ENCODE measurements at regions not wholly inside any gene's neighbourhood (a gene's known extent, or its start where the extent isn't known, plus 50 kb on each side); places are given as distances from the start of the nearest gene placed in this dataset.
A peak's percentile ranks its signal among the peaks of the same experiment; 100 is the strongest.

GRCh38 chr2:235399895-235400294 is 93.9 kb upstream of the AGAP1 start:
- ChIA-PET POLR2A (no interaction called here), CTCF (no interaction called here)
- ATAC-seq (no peak), FAIRE-seq (no peak), DNase-seq (ENCODE audit: low read depth in 1 of 2, low spot score in 1 of 2) (no peak)
- TF ChIP-seq RARB (CRISPR knock-in tag; IDR thresholded peaks at IDR 0.05) (no peak), CBX2 (IDR thresholded peaks at IDR 0.05; ENCODE audit: borderline replicate concordance, low read depth) (no peak), MAZ (IDR thresholded peaks at IDR 0.05; ENCODE audit: borderline replicate concordance, low read depth, low read length) (no peak), FOSB (CRISPR knock-in tag; IDR thresholded peaks at IDR 0.05) (no peak), HOXB13 (CRISPR knock-in tag; IDR thresholded peaks at IDR 0.05; ENCODE audit: low read depth) (no peak), GATA3 (IDR thresholded peaks at IDR 0.05; ENCODE audit: borderline replicate concordance) (no peak), ZC3H11A (IDR thresholded peaks at IDR 0.05) (no peak), E2F6 (IDR thresholded peaks at IDR 0.05; ENCODE audit: borderline replicate concordance, low read depth) (no peak), RNF2 (IDR thresholded peaks at IDR 0.05; ENCODE audit: borderline replicate concordance, low read depth) (no peak)
- no peak overlapping the region for H3K4me2 ChIP-seq
- WGBS (ENCODE audit: missing lambda C conversion rate), result 44% methylated on average over 1 of the region's 1 CpG
- H3K9me3 ChIP-seq, result peaks cover 6% of the 10 kb centered on the region; the same call in 1 of the 3 replicates
- H3K4me1 ChIP-seq, result peaks cover 3% of the 10 kb centered on the region
- H3K4me3 ChIP-seq, result no peak overlapping the region
- H3K27ac ChIP-seq, result no peak overlapping the region

GRCh38 chr2:235402422-235402821 is 91.4 kb upstream of the AGAP1 start:
- Histone ChIP-seq H3K27ac (peak overlapping the region in 1 of 2 experiments; percentile 17; a peak in 1 of 6 replicates), H3K4me2 (0 out of 3 replicates have a peak overlapping the region, but pooled peaks have one; percentile 8), H3K4me3 (no peak overlapping the region), H3K9me3 (peaks cover 6% of the 10 kb centered on the region; the same call in 1 of the 3 replicates), H3K4me1 (no peaks in the 10 kb centered on the region)
- ChIA-PET POLR2A (no interaction called here), CTCF (no interaction called here)
- ATAC-seq, result no peak
- 41% methylated on average over 2 of the region's 2 CpGs for WGBS (ENCODE audit: missing lambda C conversion rate)
- TF ChIP-seq RFX5 (IDR thresholded peaks at IDR 0.05) (peak; percentile 44; the same call in 1 of the 2 replicates), CHD4 (IDR thresholded peaks at IDR 0.05; ENCODE audit: borderline replicate concordance) (no peak), NFE2L2 (conservative IDR thresholded peaks at IDR 0.05; ENCODE audit: low read length) (no peak), SREBF2 (IDR thresholded peaks at IDR 0.05) (no peak)
- DNase-seq (ENCODE audit: low read depth in 1 of 2, low spot score in 1 of 2), result no peak
- FAIRE-seq, result no peak

- CTCF ChIA-PET, result no interaction called here
- Histone ChIP-seq H3K4me2 (no peak overlapping the region), H3K9me3 (no peaks in the 10 kb centered on the region), H3K27ac (peak overlapping the region in 1 of 2 experiments; percentile 19; a peak in 2 of 6 replicates), H3K4me1 (no peaks in the 10 kb centered on the region), H3K4me3 (no peak overlapping the region)
- ATAC-seq (no peak), FAIRE-seq (no peak), DNase-seq (ENCODE audit: low read depth in 1 of 2, low spot score in 1 of 2) (no peak)
- POLR2A ChIA-PET, result no interaction called here
- TF ChIP-seq ZSCAN20 (CRISPR knock-in tag; IDR thresholded peaks at IDR 0.05), result no peak
- WGBS (ENCODE audit: missing lambda C conversion rate), result 80% methylated on average over 11 of the region's 11 CpGs
Observed at GRCh38 chr2:235405612-235406361, 88.1 kb upstream of the AGAP1 start.

GRCh38 chr2:235406430-235406829 is 87.4 kb upstream of the AGAP1 start:
- H3K27ac ChIP-seq, result peak overlapping the region in 1 of 2 experiments; percentile 19; a peak in 2 of 6 replicates
- WGBS (ENCODE audit: missing lambda C conversion rate), result 78% methylated on average over 8 of the region's 8 CpGs
- no peak for DNase-seq (ENCODE audit: low read depth in 1 of 2, low spot score in 1 of 2)
- no peak overlapping the region for H3K4me3 ChIP-seq
- no peaks in the 10 kb centered on the region for H3K9me3 ChIP-seq
- ChIA-PET POLR2A (no interaction called here), CTCF (interaction anchor here (0.7 to 1.1 kb wide), 2 partner anchors 10 to 31 kb away, joined by 3 read pairs; no protein-coding TSS in a partner anchor)
- TF ChIP-seq RNF2 (IDR thresholded peaks at IDR 0.05; ENCODE audit: borderline replicate concordance, low read depth) (no peak), ZFP36 (IDR thresholded peaks at IDR 0.05; ENCODE audit: borderline replicate concordance, partially characterized antibody) (no peak), RAD21 (conservative IDR thresholded peaks at IDR 0.05 in 1 of 2, IDR thresholded peaks at IDR 0.05 in 1 of 2) (no peak), EHMT2 (IDR thresholded peaks at IDR 0.05; ENCODE audit: low read depth) (no peak), KDM5A (IDR thresholded peaks at IDR 0.05) (no peak)
- no peak for ATAC-seq
- H3K4me1 ChIP-seq, result no peaks in the 10 kb centered on the region
- H3K4me2 ChIP-seq, result no peak overlapping the region
- FAIRE-seq, result no peak
